ENCODE measurements at regions not wholly inside any gene's neighbourhood (a gene's known extent, or its start where the extent isn't known, plus 50 kb on each side); places are given as distances from the start of the nearest gene placed in this dataset.

GRCh38 chr3:45319231-45319995, 69.0 kb upstream of the LARS2 start:
- DNase-seq (no peak), FAIRE-seq (no peak)
- no peaks in the 10 kb centered on the region for H3K4me1 ChIP-seq (ENCODE audit: control insufficient read depth in 2 of 3, insufficient read depth in 2 of 3, low read depth in 1 of 3, low read length in 3 of 3)
- TF ChIP-seq CTCF (IDR thresholded peaks at IDR 0.05; ENCODE audit: borderline replicate concordance, extremely low read depth, insufficient read depth) = no peak
- H3K27me3 ChIP-seq (ENCODE audit: control insufficient read depth, insufficient read depth, low read length) = no peaks in the 10 kb centered on the region
- H3K27ac ChIP-seq (ENCODE audit: low read depth in 2 of 2, low read length in 2 of 2) = no peak overlapping the region
- intact Hi-C loops (cut with DNase I) = no loop called here
- no peaks in the 10 kb centered on the region for H3K36me3 ChIP-seq (ENCODE audit: control insufficient read depth in 2 of 3, insufficient read depth in 3 of 3, low read length in 3 of 3)
- H3K4me3 ChIP-seq (ENCODE audit: low read length in 3 of 3) = no peak overlapping the region
- H3K9ac ChIP-seq (ENCODE audit: low read length in 3 of 3) = no peak overlapping the region
- no peaks in the 10 kb centered on the region for H3K9me3 ChIP-seq (ENCODE audit: control insufficient read depth in 2 of 3, insufficient read depth in 1 of 3, low read length in 3 of 3)

GRCh38 chr3:45319996-45320305, 68.4 kb upstream of the LARS2 start:
- FAIRE-seq (no peak), DNase-seq (no peak)
- no peak for TF ChIP-seq CTCF (IDR thresholded peaks at IDR 0.05; ENCODE audit: borderline replicate concordance, extremely low read depth, insufficient read depth)
- Histone ChIP-seq H3K36me3 (ENCODE audit: control insufficient read depth in 2 of 3, insufficient read depth in 3 of 3, low read length in 3 of 3) (no peaks in the 10 kb centered on the region), H3K9ac (ENCODE audit: low read length in 3 of 3) (no peak overlapping the region), H3K27ac (ENCODE audit: low read depth in 2 of 2, low read length in 2 of 2) (no peak overlapping the region), H3K9me3 (ENCODE audit: control insufficient read depth in 2 of 3, insufficient read depth in 1 of 3, low read length in 3 of 3) (no peaks in the 10 kb centered on the region), H3K4me3 (ENCODE audit: low read length in 3 of 3) (no peak overlapping the region), H3K27me3 (ENCODE audit: control insufficient read depth, insufficient read depth, low read length) (no peaks in the 10 kb centered on the region), H3K4me1 (ENCODE audit: control insufficient read depth in 2 of 3, insufficient read depth in 2 of 3, low read depth in 1 of 3, low read length in 3 of 3) (no peaks in the 10 kb centered on the region)
- intact Hi-C loops (cut with DNase I) = no loop called here

GRCh38 chr3:45320986-45321385, 67.4 kb upstream of the LARS2 start:
- no peaks in the 10 kb centered on the region for H3K27me3 ChIP-seq (ENCODE audit: control insufficient read depth, insufficient read depth, low read length)
- H3K9me3 ChIP-seq (ENCODE audit: control insufficient read depth in 2 of 3, insufficient read depth in 1 of 3, low read length in 3 of 3) = no peaks in the 10 kb centered on the region
- H3K9ac ChIP-seq (ENCODE audit: low read length in 3 of 3) = no peak overlapping the region
- no peak overlapping the region for H3K27ac ChIP-seq (ENCODE audit: low read depth in 2 of 2, low read length in 2 of 2)
- no peaks in the 10 kb centered on the region for H3K36me3 ChIP-seq (ENCODE audit: control insufficient read depth in 2 of 3, insufficient read depth in 3 of 3, low read length in 3 of 3)
- H3K4me1 ChIP-seq (ENCODE audit: control insufficient read depth in 2 of 3, insufficient read depth in 2 of 3, low read depth in 1 of 3, low read length in 3 of 3) = no peaks in the 10 kb centered on the region
- FAIRE-seq (no peak), DNase-seq (no peak)
- intact Hi-C loops (cut with DNase I) = no loop called here
- no peak for TF ChIP-seq CTCF (IDR thresholded peaks at IDR 0.05; ENCODE audit: borderline replicate concordance, extremely low read depth, insufficient read depth)
- H3K4me3 ChIP-seq (ENCODE audit: low read length in 3 of 3) = no peak overlapping the region
